Ectodermal cell (in vitro differentiated cells): ENCODE measurements at regions not wholly inside any gene's neighbourhood (a gene's known extent, or its start where the extent isn't known, plus 50 kb on each side); places are given as distances from the start of the nearest gene placed in this dataset.
"Not testable (repeated sequence)": the region's sequence is repeated elsewhere in the genome, so short reads cannot be mapped to it uniquely, and the experiment has no call there.

Experiments used
- H3K27ac ChIP-seq: 2 replicates; pipeline ENCODE4 v1.7.0; 2013; ENCODE audit warnings: mild to moderate bottlenecking, low read depth, low read length; ENCODE audit not compliant: insufficient read depth, poor library complexity, severe bottlenecking
- H3K27me3 ChIP-seq: 2 replicates; pipeline ENCODE4 v1.7.0; 2013; ENCODE audit warnings: mild to moderate bottlenecking, low read length; ENCODE audit not compliant: insufficient read depth, control insufficient read depth, poor library complexity, severe bottlenecking
- H3K36me3 ChIP-seq: one replicate; pipeline ENCODE4 v1.7.0; 2013; ENCODE audit warnings: low read length; ENCODE audit not compliant: control insufficient read depth, insufficient read depth
- H3K4me1 ChIP-seq: one replicate; pipeline ENCODE4 v1.7.0; 2013; ENCODE audit warnings: low read length; ENCODE audit not compliant: control insufficient read depth, insufficient read depth
- H3K4me3 ChIP-seq: 2 replicates; pipeline ENCODE4 v1.7.0; 2013; ENCODE audit warnings: low read depth, low read length, control low read depth; ENCODE audit not compliant: insufficient read depth
- H3K9me3 ChIP-seq: 2 replicates; pipeline ENCODE4 v1.7.0; 2013; ENCODE audit warnings: mild to moderate bottlenecking, low read length, moderate library complexity; ENCODE audit not compliant: control insufficient read depth
- WGBS, 2 experiments: methylation state at CpG; one replicate each; pipeline ENCODE4 v1.1.7; 2013; ENCODE audit warnings: missing lambda C conversion rate in 2 of 2; 5-methylcytosine and 5-hydroxymethylcytosine counted together

DNA sequence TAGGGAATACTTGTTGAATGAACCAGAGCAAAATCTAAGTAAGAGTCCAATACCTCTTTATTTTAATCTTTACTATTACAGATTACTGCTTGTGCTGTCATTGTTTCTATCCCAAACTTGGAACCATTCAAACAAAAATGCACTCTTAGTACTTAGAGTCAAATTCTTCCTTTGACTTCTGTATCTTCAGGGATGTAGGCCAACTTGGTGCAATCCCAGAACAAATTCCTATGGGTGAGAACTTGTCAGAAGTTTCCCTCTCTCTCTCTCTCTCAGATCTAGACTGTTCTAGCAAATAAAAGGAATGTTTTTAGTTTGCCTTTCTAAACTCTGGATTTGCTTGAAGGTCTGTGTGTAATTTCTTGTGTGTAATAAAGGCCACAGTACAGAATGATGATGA lies 329.0 kb upstream of the TMTC4 start:
- Histone ChIP-seq H3K27me3 (no peaks in the 10 kb centered on the region), H3K4me3 (no peak overlapping the region), H3K36me3 (no peaks in the 10 kb centered on the region), H3K27ac (no peak overlapping the region), H3K4me1 (no peaks in the 10 kb centered on the region), H3K9me3 (no peaks in the 10 kb centered on the region)

DNA sequence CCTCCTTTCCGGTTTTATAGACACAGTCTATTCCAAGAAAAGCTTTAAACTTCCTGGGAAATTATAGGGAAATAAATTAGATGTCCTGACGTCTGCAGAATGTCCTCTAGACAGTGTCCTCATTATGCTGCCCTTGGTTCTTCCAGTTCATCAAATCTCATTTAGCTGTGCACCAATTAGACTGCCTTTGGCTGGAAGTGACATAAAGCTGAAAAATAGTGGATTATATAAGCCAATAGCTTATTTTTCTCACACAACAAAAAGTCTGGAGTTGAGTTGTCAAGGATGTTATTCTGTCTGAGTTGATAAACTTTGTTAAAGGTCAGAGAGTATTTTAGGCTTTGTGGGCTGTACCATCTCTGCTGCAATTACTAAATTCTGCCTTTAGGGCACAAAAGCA lies 314.8 kb upstream of the TMTC4 start:
- Histone ChIP-seq H3K27ac (no peak overlapping the region), H3K27me3 (no peaks in the 10 kb centered on the region), H3K36me3 (no peaks in the 10 kb centered on the region), H3K4me1 (no peaks in the 10 kb centered on the region), H3K9me3 (no peaks in the 10 kb centered on the region), H3K4me3 (no peak overlapping the region)
- WGBS, 2 experiments = 95 to 100% methylated on average over 1 of the region's 2 CpGs

DNA sequence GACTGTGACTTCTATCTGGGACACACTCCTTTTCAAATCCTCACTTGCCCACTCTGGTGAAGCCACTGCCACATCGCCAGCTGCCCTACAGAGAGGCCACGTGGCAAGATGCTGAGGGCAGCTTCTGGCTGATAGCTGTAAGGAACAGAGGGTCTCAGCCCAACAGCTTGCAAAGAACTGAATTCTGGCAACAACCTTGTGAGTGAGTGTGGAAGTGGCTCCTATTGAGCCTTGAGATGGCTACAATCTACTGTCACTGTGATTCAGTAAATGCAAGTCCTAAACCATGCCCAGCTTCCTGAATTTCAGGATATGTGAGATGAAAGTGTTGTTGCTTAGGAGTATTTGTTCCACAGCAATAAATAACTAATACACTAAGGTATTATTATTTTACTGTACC lies 314.3 kb upstream of the TMTC4 start:
- Histone ChIP-seq H3K4me1 (no peaks in the 10 kb centered on the region), H3K4me3 (no peak overlapping the region), H3K27me3 (no peaks in the 10 kb centered on the region), H3K9me3 (no peaks in the 10 kb centered on the region), H3K36me3 (no peaks in the 10 kb centered on the region), H3K27ac (no peak overlapping the region)
- 90 to 93% methylated on average over 2 of the region's 2 CpGs for WGBS, 2 experiments

DNA sequence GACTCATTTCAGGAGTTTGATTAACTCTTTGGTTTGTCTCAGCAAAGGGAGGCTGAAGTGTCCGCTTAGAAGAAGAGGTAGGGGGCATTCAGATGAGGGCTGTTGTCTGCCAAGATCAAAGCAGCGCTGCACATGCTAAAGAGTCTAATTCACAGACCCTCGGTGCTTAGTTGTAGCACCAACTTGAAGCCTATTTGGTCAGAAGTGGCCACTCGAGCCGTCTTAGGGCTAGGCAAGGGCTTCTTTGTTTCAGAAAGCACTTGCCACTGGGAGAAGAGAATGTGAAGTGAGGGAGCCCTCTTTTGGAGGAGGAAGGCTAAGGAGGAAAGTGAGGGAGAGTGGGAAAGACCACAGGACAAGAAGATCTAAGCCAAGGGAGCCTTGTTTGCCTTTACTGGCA lies 313.4 kb upstream of the TMTC4 start:
- Histone ChIP-seq H3K4me1 (no peaks in the 10 kb centered on the region), H3K4me3 (no peak overlapping the region), H3K27ac (no peak overlapping the region), H3K9me3 (no peaks in the 10 kb centered on the region), H3K36me3 (no peaks in the 10 kb centered on the region), H3K27me3 (no peaks in the 10 kb centered on the region)
- 31 to 35% methylated on average over 5 of the region's 5 CpGs for WGBS, 2 experiments

DNA sequence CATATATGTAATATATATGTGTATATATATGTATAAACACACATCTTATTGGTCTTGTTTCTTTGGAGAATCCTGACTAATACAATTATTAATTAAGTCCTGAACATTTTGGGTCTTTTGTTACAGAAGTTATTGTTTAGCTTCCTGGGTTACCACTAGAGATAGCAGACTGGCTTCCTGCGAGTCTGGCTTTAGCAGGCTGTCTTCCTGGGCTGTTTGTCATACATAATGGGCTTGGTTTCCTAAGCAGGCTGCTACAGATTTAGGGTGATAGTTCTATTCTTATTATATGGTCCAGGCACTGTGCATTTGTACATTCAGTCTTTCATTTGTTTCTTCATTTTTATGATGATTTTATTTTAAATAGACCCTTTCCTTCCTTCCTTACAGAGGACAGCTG lies 312.0 kb upstream of the TMTC4 start:
- no peaks in the 10 kb centered on the region for H3K4me1 ChIP-seq
- WGBS, 2 experiments = 81 to 100% methylated on average over 1 of the region's 1 CpG
- H3K4me3 ChIP-seq = no peak overlapping the region
- H3K27me3 ChIP-seq = no peaks in the 10 kb centered on the region
- H3K27ac ChIP-seq = no peak overlapping the region
- H3K9me3 ChIP-seq = no peaks in the 10 kb centered on the region
- no peaks in the 10 kb centered on the region for H3K36me3 ChIP-seq

DNA sequence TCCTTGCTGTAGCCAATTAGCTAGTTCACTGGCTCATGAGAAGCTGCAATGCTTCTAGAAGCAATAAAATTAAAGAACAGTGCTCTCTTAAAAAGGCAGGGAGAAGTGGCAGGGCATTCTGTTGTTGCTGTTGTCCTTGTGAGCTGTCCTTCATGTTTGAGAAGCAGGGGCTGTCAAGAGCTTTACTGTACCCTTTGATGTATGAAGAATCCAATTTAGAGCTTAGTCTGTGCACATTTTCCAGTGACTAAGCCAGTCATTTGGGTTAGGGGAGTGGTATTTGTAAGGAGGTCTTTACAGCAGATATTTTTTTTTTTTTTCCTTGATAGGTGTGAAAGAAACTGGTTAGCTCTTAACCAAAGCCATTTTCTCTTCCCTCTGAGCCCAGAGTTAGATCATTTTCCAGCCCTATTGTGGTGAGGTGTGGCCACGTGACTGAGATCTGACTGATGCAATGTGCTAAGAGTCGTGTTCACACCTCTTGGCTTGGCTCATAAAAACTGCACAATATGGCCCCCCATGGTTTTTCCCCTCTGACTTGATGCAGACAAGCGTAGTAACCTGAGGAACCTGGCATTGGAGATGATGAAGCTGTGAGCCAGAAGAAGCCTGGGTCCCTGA lies 309.6 kb upstream of the TMTC4 start:
- Histone ChIP-seq H3K4me3 (no peak overlapping the region), H3K36me3 (no peaks in the 10 kb centered on the region), H3K27me3 (no peaks in the 10 kb centered on the region), H3K9me3 (no peaks in the 10 kb centered on the region), H3K27ac (no peak overlapping the region), H3K4me1 (no peaks in the 10 kb centered on the region)
- 75 to 81% methylated on average over 3 of the region's 3 CpGs for whole genome bisulfite sequencing, 2 experiments

DNA sequence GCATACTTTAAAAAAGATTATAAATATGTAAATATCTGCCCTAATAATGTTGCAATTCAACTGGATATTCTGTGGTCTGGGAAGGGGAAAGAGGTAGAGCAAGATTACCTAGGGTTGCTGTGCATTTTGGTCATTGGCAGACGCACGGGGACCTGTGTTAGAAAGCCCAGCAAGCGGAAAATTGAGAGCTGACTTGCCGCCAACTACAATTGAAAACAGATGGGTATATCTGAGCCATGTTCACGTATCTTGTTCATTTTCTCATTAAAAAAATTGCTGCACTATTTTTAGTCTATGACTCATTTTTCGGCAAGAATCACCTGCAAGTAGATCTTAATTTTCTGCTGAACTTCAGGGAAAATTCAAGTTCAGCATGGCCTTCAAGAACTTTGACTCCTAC lies 308.5 kb upstream of the TMTC4 start:
- Histone ChIP-seq H3K9me3 (no peaks in the 10 kb centered on the region), H3K27ac (no peak overlapping the region), H3K4me3 (no peak overlapping the region), H3K36me3 (no peaks in the 10 kb centered on the region), H3K4me1 (no peaks in the 10 kb centered on the region), H3K27me3 (no peaks in the 10 kb centered on the region)
- 94 to 96% methylated on average over 6 of the region's 6 CpGs for WGBS, 2 experiments

DNA sequence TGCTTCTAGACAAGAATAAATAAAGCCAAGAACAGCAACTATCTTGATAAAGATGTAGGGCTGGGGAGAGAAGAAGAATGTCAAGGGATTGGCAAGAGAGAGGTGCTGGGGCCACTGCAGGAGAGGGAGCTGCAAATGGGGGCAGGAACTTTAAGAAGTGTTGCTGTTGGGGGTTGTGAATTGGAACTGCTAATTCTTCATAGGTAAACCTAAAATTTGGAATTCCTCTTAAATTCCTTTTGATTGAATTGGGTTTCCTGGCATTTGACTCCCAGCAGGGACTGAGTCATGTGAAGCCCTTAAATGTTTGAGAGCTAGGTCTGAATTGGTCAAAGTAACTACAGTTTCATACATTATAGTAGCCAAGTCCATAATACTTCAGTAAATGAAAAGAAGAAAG lies 305.6 kb upstream of the TMTC4 start:
- Histone ChIP-seq H3K27me3 (no peaks in the 10 kb centered on the region), H3K27ac (no peak overlapping the region), H3K36me3 (no peaks in the 10 kb centered on the region), H3K4me1 (no peaks in the 10 kb centered on the region), H3K4me3 (no peak overlapping the region), H3K9me3 (no peaks in the 10 kb centered on the region)

DNA sequence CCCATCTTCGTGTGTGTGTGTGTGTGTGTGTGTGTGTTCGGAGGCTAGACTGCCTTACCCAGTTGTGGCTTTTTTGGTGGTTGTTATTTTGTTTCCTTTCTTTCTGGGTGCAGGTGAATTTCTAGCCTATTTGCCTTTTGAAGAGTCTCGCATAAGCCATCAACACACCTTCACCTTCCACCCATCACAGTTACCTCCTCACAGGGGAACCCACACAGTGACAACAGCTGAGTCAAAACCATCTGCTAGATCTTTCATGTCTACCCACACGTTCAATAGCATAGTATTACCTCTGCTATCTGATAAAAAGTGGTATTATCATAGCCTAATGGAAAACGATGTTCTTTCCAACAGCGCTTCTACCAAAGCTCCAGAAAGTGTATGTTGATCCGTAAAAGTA lies 303.2 kb upstream of the TMTC4 start:
- Histone ChIP-seq H3K9me3 (no peaks in the 10 kb centered on the region), H3K27ac (no peak overlapping the region), H3K27me3 (no peaks in the 10 kb centered on the region), H3K4me3 (no peak overlapping the region), H3K36me3 (no peaks in the 10 kb centered on the region), H3K4me1 (no peaks in the 10 kb centered on the region)
- WGBS, 2 experiments = 92 to 93% methylated on average over 5 to 6 of the region's 7 CpGs

DNA sequence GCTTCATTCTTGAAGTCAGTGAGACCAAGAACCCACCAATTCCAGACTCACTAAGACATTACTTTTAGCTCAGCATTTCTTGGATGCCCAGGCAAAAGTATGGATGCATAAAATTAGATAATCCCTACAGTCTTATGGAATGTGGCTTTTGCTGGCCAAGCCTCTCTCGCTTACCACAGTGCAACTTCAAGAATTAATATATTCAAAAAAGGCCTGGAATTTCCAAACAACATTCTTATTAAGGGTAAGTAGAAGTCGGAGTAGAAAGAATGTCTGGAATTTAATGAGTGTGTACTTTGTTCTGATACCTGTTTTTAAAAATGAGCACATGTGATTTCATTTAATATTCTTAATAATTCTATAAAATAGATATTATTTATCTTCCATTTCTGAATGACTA lies 302.4 kb upstream of the TMTC4 start:
- Histone ChIP-seq H3K9me3 (no peaks in the 10 kb centered on the region), H3K4me1 (no peaks in the 10 kb centered on the region), H3K27me3 (no peaks in the 10 kb centered on the region), H3K4me3 (no peak overlapping the region), H3K36me3 (no peaks in the 10 kb centered on the region), H3K27ac (no peak overlapping the region)
- 100% methylated on average over 1 of the region's 2 CpGs for WGBS, 2 experiments

DNA sequence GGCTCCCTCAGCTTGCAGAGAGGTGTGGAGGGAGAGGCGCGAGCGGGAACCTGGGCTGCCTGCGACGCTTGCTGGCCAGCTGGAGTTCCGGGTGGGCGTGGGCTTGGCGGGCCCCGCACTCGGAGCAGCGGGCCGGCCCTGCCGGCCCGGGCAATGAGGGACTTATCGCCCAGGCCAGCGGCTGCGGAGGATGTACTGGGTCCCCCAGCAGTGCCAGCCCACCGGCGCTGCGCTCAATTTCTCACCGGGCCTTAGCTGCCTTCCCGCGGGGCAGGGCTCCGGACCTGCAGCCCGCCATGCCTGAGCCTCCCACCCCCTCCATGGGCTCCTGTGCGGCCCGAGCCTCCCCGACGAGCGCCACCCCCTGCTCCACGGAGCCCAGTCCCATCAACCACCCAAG lies 301.1 kb upstream of the TMTC4 start:
- H3K27me3 ChIP-seq, H3K4me1 ChIP-seq, H3K9me3 ChIP-seq, H3K4me3 ChIP-seq, H3K27ac ChIP-seq, H3K36me3 ChIP-seq: not testable (repeated sequence)
- 91 to 94% methylated on average over 28 to 31 of the region's 31 CpGs for whole genome bisulfite sequencing, 2 experiments
